C4-2B (cell line): ENCODE measurements at regions not wholly inside any gene's neighbourhood (a gene's known extent, or its start where the extent isn't known, plus 50 kb on each side); places are given as distances from the start of the nearest gene placed in this dataset.

ENCODE experiments used
- H3K27ac ChIP-seq: fragments of 450-650 bp; 2 replicates; pipeline ENCODE4 v1.5.1; 2017
- CTCF ChIP-seq: fragments of 450-650 bp; conservative IDR thresholded peaks from 2 replicates; pipeline ENCODE4 v1.5.1; 2017; ENCODE audit warnings: mild to moderate bottlenecking
- ZFX ChIP-seq: fragments of 450-650 bp; IDR thresholded peaks from 2 replicates; pipeline ENCODE4 v1.6.1; 2017

DNA sequence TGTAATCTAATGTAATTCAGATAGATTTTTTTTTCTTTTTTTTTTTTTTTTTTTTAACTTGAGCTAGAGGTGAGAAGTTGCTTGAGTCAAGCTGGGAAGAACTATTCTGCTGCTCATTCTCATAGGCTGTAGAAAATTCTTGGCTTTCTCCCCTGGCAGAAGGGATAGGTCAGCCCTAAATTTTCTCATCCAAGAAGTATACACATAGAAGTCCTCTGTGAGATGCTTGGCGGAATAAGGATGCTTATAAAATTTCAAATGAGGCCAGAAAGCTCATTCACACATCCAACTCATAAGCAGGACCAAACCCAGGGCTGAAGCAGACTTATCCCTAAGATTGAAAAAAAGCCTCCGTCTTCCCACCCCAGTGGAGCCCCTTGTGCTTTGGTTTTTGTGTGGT, 572.5 kb downstream of the SQOR start:
- no peak overlapping the region for H3K27ac ChIP-seq
- TF ChIP-seq ZFX = no peak
- TF ChIP-seq CTCF = no peak

DNA sequence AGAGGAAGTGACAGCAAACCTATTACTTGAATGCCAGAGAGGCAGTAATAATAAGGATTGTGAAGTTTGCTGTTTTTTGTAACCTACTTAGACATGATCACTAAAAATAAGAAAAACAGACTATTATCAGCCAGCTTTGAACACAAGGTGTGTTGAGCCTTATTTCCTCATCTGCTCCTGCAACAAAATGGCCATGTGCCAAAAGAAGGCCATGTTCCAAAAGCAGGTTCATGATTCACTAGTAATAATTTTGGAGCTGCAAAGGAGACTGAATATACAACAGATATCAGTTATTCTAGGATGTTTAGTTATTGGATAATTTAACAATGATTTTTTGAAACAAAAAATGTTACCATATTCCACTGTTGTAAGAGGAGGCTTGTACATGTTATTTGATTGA, 578.7 kb downstream of the SQOR start:
- TF ChIP-seq ZFX (no peak), CTCF (no peak)
- H3K27ac ChIP-seq = no peak overlapping the region

DNA sequence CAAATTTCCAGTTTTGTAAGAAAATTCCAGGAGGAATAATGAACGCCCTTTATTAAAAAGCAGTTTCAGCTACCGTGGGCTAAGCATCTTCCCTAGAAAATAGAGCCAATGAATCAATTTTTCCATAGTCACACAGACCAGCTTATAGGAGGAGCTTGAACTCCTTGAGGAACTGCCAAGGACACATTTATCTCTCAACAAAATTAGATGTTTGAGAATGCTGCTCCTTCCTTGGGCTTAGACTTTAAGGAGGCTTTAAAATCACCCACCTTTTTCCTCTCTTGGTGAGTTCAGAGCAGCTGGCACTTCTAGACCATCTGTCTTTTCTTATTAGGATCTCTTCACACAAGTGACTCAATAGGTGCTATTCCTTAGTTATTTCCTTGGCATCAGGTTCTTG, 588.0 kb downstream of the SQOR start:
- TF ChIP-seq ZFX = no peak
- no peak for TF ChIP-seq CTCF
- H3K27ac ChIP-seq = no peak overlapping the region

DNA sequence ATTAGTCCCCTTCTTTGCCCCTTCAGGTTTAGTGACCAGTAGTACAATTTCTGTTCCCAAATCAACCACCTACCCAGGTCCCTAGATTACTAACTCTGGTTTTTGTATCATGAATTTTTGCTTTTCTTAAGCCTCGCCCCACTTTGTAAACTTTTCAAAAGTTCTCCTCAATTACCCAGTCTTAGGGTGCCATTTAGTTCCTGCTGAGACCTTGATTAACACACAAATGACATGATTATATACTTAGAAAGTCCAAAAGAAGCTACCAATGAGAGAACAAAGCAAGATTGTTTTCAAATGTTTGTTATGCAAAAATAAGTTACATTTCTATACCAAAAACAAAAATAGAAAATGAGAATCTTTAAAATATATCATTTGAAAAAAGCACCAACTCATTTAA, 594.4 kb downstream of the SQOR start:
- TF ChIP-seq CTCF = no peak
- no peak for TF ChIP-seq ZFX
- no peak overlapping the region for H3K27ac ChIP-seq

- no peak for TF ChIP-seq CTCF
- TF ChIP-seq ZFX = no peak
- no peak overlapping the region for H3K27ac ChIP-seq
Measured at GRCh38 chr15:46231786-46232185, 597.0 kb downstream of the SQOR start.

DNA sequence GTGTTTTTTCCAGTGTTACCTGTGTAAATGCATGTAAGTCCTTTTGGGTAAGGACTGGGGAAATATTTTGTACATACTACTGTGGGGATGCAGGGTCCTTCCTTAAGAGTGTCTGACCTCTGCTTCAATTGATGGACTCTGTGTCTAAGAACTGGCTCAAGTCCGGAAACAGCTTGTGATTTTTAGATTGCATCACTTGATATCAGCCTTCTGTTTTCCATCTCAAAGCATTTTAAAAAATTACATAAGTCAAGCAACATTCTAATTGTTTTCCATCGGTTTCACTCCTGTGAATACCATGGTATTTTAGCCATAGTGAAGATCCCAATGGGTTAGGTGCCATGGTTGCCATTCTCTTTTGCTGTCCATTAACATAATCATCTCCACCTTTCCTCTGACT, 597.6 kb downstream of the SQOR start:
- no peak overlapping the region for H3K27ac ChIP-seq
- no peak for TF ChIP-seq CTCF
- no peak for TF ChIP-seq ZFX

DNA sequence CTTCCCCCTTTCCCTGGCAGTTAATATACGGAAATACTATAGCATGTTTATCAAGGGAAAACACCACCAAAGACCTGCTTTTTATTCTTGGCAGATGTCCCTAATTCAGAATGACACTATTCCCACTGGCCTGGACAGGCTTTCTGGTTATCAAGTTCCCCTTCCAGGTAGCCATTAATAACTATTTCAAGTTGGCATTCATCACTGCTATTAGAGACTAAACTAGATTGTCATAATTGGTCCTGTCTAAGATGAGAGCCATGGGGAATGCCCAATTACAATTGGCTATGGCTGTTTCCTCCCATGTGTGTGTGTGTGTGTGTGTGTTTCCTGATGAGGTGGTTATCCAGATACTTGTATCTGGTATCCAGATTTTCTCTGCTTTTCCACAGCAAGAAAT, 608.1 kb downstream of the SQOR start:
- TF ChIP-seq CTCF = no peak
- no peak for TF ChIP-seq ZFX

More for the DNA sequence above, 608.1 kb downstream of the SQOR start:
- H3K27ac ChIP-seq = no peak overlapping the region
